ENCODE measurements at regions not wholly inside any gene's neighbourhood (a gene's known extent, or its start where the extent isn't known, plus 50 kb on each side); places are given as distances from the start of the nearest gene placed in this dataset.

DNA sequence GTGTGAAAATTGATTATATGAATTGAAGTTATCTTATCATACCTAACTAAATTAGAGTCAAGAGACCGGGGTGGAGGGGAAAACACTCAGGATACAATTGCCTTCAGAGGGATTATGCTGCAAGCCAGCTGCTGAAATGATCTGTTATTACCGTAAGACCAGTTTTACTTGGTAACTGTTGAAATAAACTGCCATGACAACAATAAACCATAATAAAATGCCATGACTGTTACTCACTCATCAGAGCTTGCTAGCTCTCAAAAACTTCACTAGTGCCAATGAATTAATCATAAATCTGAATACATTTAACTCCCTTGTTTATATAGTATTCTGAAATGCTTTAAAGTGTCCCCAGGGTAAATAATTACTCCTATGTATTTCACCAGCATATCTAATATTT is 68.2 kb downstream of the CASP12 start:
- intact Hi-C loops (cut with micrococcal nuclease; ENCODE audit: unreplicated experiment), result no loop called here
- no peak overlapping the region for H3K4me3 ChIP-seq (replicated peaks in 1 of 3; ENCODE audit: insufficient read depth in 1 of 3, low read depth in 2 of 3, low read length in 3 of 3)
- H3K27me3 ChIP-seq (ENCODE audit: control insufficient read depth in 1 of 2, insufficient read depth in 2 of 2, low read length in 2 of 2), result no peaks in the 10 kb centered on the region
- in situ Hi-C loops (cut with HindIII; ENCODE audit: extremely low pct_ligation_motif_present, low pct_unique_long_range_greater_than_20kb), result no loop called here
- no peaks in the 10 kb centered on the region for H4K20me1 ChIP-seq (ENCODE audit: insufficient read depth, low read length)
- BruUV-seq (replicated peaks), result no TSS peak
- no peaks in the 10 kb centered on the region for H3K79me2 ChIP-seq (ENCODE audit: insufficient read depth, low read length)
- H3K4me2 ChIP-seq (ENCODE audit: low read depth, low read length), result no peak overlapping the region
- no peaks in the 10 kb centered on the region for H3K4me1 ChIP-seq (ENCODE audit: insufficient read depth, low read length)
- DNase-seq (ENCODE audit: low spot score) (no peak), ATAC-seq (no peak), FAIRE-seq (no peak)
- TF ChIP-seq ZIK1 (CRISPR knock-in tag; IDR thresholded peaks at IDR 0.05; ENCODE audit: borderline replicate concordance, low read depth) (no peak), ZNF746 (CRISPR knock-in tag; IDR thresholded peaks at IDR 0.05) (no peak), ELF3 (CRISPR knock-in tag; IDR thresholded peaks at IDR 0.05) (no peak), HMG20A (CRISPR knock-in tag; IDR thresholded peaks at IDR 0.05; ENCODE audit: borderline replicate concordance) (no peak), PCBP1 (IDR thresholded peaks at IDR 0.05; ENCODE audit: borderline replicate concordance, low read depth, low read length) (no peak), ZNF790 (CRISPR knock-in tag; IDR thresholded peaks at IDR 0.05; ENCODE audit: borderline replicate concordance) (no peak)
- TF ChIP-seq, protein P1, sequence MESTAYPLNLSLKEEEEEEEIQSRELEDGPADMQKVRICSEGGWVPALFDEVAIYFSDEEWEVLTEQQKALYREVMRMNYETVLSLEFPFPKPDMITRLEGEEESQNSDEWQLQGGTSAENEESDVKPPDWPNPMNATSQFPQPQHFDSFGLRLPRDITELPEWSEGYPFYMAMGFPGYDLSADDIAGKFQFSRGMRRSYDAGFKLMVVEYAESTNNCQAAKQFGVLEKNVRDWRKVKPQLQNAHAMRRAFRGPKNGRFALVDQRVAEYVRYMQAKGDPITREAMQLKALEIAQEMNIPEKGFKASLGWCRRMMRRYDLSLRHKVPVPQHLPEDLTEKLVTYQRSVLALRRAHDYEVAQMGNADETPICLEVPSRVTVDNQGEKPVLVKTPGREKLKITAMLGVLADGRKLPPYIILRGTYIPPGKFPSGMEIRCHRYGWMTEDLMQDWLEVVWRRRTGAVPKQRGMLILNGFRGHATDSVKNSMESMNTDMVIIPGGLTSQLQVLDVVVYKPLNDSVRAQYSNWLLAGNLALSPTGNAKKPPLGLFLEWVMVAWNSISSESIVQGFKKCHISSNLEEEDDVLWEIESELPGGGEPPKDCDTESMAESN (CRISPR knock-in tag; conservative IDR thresholded peaks at IDR 0.05), result no peak
- TF ChIP-seq, protein P2, sequence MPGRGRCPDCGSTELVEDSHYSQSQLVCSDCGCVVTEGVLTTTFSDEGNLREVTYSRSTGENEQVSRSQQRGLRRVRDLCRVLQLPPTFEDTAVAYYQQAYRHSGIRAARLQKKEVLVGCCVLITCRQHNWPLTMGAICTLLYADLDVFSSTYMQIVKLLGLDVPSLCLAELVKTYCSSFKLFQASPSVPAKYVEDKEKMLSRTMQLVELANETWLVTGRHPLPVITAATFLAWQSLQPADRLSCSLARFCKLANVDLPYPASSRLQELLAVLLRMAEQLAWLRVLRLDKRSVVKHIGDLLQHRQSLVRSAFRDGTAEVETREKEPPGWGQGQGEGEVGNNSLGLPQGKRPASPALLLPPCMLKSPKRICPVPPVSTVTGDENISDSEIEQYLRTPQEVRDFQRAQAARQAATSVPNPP (CRISPR knock-in tag; IDR thresholded peaks at IDR 0.05), result no peak
- TF ChIP-seq, protein P3, sequence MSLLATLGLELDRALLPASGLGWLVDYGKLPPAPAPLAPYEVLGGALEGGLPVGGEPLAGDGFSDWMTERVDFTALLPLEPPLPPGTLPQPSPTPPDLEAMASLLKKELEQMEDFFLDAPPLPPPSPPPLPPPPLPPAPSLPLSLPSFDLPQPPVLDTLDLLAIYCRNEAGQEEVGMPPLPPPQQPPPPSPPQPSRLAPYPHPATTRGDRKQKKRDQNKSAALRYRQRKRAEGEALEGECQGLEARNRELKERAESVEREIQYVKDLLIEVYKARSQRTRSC (CRISPR knock-in tag; IDR thresholded peaks at IDR 0.05; ENCODE audit: low read depth), result no peak
- ChIA-PET POLR2A (no interaction called here), CTCF (ENCODE audit: low intra/inter-chr PET ratio, low total read pairs) (no interaction called here)
- H3K9me3 ChIP-seq (ENCODE audit: low read length), result no peaks in the 10 kb centered on the region
- no peak overlapping the region for H3K9ac ChIP-seq (ENCODE audit: insufficient read depth, low read depth, low read length)
- H3K36me3 ChIP-seq (replicated peaks in 1 of 2; ENCODE audit: control insufficient read depth in 1 of 2, insufficient read depth in 2 of 2, low read length in 2 of 2), result no peaks in the 10 kb centered on the region
- WGBS (ENCODE audit: low lambda C conversion rate), result 3% methylated on average over 2 of the region's 2 CpGs
- H2AFZ ChIP-seq (ENCODE audit: low read length), result no peak overlapping the region
- H3K27ac ChIP-seq (ENCODE audit: extremely low read length, insufficient read depth, low read length), result no peak overlapping the region
